HFFc6 (cell line): ENCODE measurements at regions not wholly inside any gene's neighbourhood (a gene's known extent, or its start where the extent isn't known, plus 50 kb on each side); places are given as distances from the start of the nearest gene placed in this dataset.

Experiments used
- DNase-seq: peaks from one replicate; pipeline ENCODE4 v3.0.0-alpha.2; 2018
- H3K27ac Mint-ChIP-seq: 2 replicates; pipeline ENCODE4 v1.8.0; 2020; ENCODE audit warnings: mild to moderate bottlenecking, mixed read lengths
- H3K27me3 Mint-ChIP-seq: 2 replicates; pipeline ENCODE4 v1.8.0; 2021; ENCODE audit warnings: mild to moderate bottlenecking, moderate library complexity, mixed read lengths; ENCODE audit not compliant: insufficient read depth
- H3K36me3 Mint-ChIP-seq: 2 replicates; pipeline ENCODE4 v1.8.0; 2021; ENCODE audit warnings: low read depth, mixed read lengths
- H3K4me1 Mint-ChIP-seq: 2 replicates; pipeline ENCODE4 v1.8.0; 2020; ENCODE audit warnings: low read depth, mixed read lengths
- H3K4me3 Mint-ChIP-seq: 2 replicates; pipeline ENCODE4 v1.8.0; 2020; ENCODE audit warnings: mild to moderate bottlenecking, moderate library complexity, mixed read lengths
- H3K9me3 Mint-ChIP-seq: 2 replicates; pipeline ENCODE4 v1.8.0; 2020; ENCODE audit warnings: mild to moderate bottlenecking, mixed read lengths
- CTCF ChIP-seq: fragments of 200-600 bp; sonication (generic); IDR thresholded peaks from 2 replicates; pipeline ENCODE4 v1.5.0; 2021; ENCODE audit warnings: antibody characterized with exemption, mild to moderate bottlenecking

GRCh38 chr18:78882585-78882984, 97.0 kb upstream of the SALL3 start:
- Mint-ChIP-seq H3K4me1 (no peaks in the 10 kb centered on the region), H3K4me3 (no peak overlapping the region), H3K36me3 (peaks cover 13% of the 10 kb centered on the region; the same call in 1 of the 2 replicates), H3K27ac (no peak overlapping the region), H3K9me3 (peaks cover 71% of the 10 kb centered on the region), H3K27me3 (no peaks in the 10 kb centered on the region; the same call in none of the 2 replicates)
- no peak for TF ChIP-seq CTCF
- DNase-seq, result no peak

GRCh38 chr18:78883501-78883900, 96.1 kb upstream of the SALL3 start:
- peaks cover 11% of the 10 kb centered on the region; the same call in 1 of the 2 replicates for H3K36me3 Mint-ChIP-seq
- peaks cover 73% of the 10 kb centered on the region for H3K9me3 Mint-ChIP-seq
- H3K4me3 Mint-ChIP-seq, result no peak overlapping the region
- H3K27ac Mint-ChIP-seq, result no peak overlapping the region
- TF ChIP-seq CTCF, result no peak
- no peak for DNase-seq
- no peaks in the 10 kb centered on the region for H3K4me1 Mint-ChIP-seq
- no peaks in the 10 kb centered on the region; the same call in none of the 2 replicates for H3K27me3 Mint-ChIP-seq

GRCh38 chr18:78884502-78884901, 95.1 kb upstream of the SALL3 start:
- Mint-ChIP-seq H3K36me3 (peaks cover 12% of the 10 kb centered on the region; the same call in 1 of the 2 replicates), H3K9me3 (peaks cover 78% of the 10 kb centered on the region), H3K27me3 (no peaks in the 10 kb centered on the region; the same call in none of the 2 replicates), H3K4me3 (no peak overlapping the region), H3K4me1 (no peaks in the 10 kb centered on the region), H3K27ac (no peak overlapping the region)
- DNase-seq, result no peak
- no peak for TF ChIP-seq CTCF

- peaks cover 10% of the 10 kb centered on the region for H3K36me3 Mint-ChIP-seq
- H3K4me3 Mint-ChIP-seq, result no peak overlapping the region
- TF ChIP-seq CTCF, result no peak
- DNase-seq, result no peak
- H3K4me1 Mint-ChIP-seq, result no peaks in the 10 kb centered on the region
- H3K27ac Mint-ChIP-seq, result no peak overlapping the region
- peaks cover 2% of the 10 kb centered on the region; the same call in 1 of the 2 replicates for H3K27me3 Mint-ChIP-seq
- peaks cover 82% of the 10 kb centered on the region for H3K9me3 Mint-ChIP-seq
These were observed 90.4 kb upstream of the SALL3 start for GRCh38 chr18:78889250-78889649.

GRCh38 chr18:78890388-78890787, 89.2 kb upstream of the SALL3 start:
- no peak overlapping the region for H3K4me3 Mint-ChIP-seq
- H3K9me3 Mint-ChIP-seq, result peaks cover 80% of the 10 kb centered on the region
- DNase-seq, result no peak
- H3K27ac Mint-ChIP-seq, result no peak overlapping the region
- H3K27me3 Mint-ChIP-seq, result 0 out of 2 replicates have a peak, but pooled peaks cover 2% of the 10 kb centered on the region
- H3K4me1 Mint-ChIP-seq, result no peaks in the 10 kb centered on the region
- peaks cover 10% of the 10 kb centered on the region for H3K36me3 Mint-ChIP-seq
- no peak for TF ChIP-seq CTCF
